HG03457 (cell line): ENCODE measurements at regions not wholly inside any gene's neighbourhood (a gene's known extent, or its start where the extent isn't known, plus 50 kb on each side); places are given as distances from the start of the nearest gene placed in this dataset.
A peak's percentile ranks its signal among the peaks of the same experiment; 100 is the strongest.
"Not testable (repeated sequence)": the region's sequence is repeated elsewhere in the genome, so short reads cannot be mapped to it uniquely, and the experiment has no call there.

Source experiments
- ATAC-seq: cut with Tn5 transposase; IDR thresholded peaks from one replicate; pipeline ENCODE4 v1.9.1; 2021; ENCODE audit warnings: moderate number of reproducible peaks; ENCODE audit not compliant: unreplicated experiment

DNA sequence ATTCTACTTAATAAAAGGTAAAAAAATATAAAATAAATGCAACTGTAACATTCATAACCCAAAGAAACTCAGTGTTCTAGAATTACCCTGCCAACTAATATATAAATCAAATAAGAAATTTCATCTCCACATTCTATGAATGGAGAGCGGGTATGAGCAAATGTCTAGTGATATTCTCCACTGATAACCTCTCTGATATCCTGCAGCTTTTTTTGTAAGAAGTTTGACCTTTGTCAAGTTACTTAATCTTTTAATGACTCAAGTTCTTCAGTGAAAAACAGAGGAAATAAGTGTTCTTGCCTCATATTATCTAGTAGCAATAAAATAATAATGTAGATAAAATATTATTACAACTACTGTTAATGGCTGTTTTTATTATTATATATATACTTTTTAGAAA, 1275.6 kb upstream of the CDH9 start:
- no peak for ATAC-seq

DNA sequence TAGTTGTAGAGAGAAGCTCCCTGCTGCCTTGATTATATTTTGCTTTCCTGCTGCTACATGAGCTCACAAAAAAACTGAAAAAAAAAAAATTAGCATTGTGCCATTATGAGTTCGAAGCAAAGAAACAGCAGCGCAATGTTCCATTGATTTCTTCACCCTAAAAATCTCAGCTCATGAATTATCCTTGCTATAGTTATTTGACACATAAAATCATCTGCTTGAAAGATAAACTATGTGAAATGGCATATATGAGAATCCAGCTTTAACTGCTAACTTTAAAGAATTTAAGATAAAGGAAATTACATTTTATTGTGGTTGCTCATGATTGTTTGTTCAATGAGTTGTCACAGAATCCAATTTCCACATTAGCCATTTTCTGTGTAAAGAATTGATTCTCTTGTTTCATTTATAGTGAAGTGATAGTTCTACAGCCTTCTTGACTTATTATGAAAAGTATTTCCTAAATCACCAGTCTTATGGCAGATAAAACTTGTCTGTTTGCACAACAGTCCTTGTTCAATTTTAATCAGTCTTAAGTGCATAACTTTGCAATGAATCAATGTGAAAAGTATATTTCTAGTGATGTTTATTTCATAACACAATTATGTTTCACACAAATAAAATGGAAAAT, 1275.0 kb upstream of the CDH9 start:
- ATAC-seq: no peak

DNA sequence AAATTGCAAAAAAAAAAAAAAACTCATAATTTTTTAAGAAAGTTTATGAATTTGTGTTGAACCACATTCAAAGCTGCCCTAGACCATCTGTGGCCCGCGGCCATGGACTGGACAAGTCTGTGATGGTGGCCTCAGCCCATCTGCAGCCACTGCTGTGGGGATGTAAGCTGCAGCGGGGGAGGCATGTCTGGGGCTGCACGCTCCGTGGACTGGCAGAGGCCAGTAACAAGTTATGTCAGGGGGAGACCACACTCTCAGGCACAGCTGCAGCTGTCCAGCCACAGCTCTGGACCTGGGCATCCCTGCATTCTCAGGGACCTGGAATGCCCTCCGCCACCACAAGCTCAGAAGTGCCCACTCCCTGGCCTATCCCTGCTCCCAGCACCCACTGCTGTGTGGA, 1272.3 kb upstream of the CDH9 start:
- ATAC-seq: no peak

DNA sequence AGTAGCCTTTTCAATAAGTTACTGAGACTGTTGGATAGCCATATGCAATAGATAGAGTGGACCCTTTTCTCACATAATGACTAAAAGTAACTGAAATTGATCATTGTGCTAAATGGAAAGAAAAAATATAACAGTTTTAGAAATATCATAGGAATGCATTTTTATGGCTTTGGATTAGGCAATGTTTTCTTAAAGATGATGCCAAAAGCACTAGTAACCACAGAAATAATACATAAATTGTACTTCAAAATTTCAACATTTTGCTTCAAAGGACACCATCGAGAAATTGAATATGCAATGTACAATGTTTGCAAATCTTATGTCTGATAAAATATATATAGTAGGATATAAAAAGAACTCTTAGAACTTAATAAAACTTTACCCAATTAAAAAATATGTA, 1267.5 kb upstream of the CDH9 start:
- ATAC-seq: no peak

DNA sequence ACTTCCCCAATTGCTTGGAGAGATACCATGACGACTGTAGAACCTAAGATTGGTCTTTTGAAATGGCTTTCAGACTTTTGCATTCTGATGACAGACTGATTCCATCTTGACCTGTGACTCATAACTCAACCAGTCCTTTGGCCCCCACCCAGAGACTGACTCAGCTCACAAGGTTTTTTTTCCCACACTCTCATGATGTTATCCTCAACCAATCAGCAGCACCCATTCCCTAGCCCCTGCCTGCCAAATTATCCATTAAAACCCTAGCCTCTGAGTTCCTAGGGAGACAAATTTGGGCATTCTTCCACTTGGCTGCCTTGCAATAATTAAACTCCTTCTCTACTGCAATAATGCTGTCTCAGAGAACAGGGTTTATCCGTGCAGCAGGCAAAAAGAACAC, 1263.3 kb upstream of the CDH9 start:
- no peak for ATAC-seq

DNA sequence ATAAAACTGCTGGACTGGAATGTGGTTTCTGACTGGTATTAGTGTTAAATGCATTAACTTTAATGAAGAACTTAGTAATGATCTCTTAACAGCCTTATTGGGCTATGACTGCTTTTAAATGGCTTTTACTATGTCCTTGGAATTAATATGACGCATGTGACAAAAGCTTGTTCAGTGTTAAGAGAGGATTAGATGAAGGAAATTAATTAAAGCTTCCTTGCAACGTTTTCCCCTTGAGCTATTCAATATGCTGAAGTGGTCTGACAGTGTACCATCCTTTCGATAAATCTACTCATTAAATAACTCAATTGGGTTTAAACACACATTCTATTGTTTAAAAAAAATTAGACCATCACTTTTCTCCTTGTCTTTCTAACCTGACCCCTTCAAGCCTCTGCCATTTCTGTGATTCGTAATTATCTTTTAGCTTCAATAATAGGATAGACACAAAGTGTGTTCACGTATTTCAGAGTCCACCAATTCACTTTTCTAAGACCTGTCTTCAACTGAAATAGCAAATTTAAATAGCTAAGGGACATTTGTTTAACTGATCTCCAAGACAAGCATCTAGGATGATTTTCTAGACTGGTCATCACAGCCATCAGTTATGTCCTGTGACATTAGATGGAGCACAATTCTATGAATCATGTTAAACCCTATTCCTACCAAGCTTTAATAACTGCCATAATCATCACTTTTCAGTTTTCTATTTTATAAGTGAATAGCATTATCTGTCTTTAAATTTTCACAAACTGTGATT, 1258.0 kb upstream of the CDH9 start:
- ATAC-seq: no peak

DNA sequence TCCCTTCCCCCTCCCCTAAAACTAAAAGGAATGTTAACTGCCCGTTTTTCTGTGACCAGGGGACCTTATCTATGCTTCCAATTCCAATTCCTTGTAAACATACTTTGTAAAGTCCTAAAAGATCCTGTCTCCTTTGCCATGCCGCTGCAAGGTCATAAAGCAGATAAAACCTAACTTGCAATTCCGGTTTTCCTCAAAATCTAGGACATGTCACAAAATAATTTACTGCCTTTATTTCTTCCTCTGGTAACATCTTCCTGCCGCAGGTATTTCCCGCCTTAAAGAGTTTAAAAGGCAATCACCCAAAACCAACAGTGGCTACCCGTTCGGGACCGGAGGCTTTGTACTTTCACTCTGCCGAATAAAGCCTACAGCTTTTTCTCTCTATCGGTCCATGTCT, 1248.6 kb upstream of the CDH9 start:
- ATAC-seq: not testable (repeated sequence)

DNA sequence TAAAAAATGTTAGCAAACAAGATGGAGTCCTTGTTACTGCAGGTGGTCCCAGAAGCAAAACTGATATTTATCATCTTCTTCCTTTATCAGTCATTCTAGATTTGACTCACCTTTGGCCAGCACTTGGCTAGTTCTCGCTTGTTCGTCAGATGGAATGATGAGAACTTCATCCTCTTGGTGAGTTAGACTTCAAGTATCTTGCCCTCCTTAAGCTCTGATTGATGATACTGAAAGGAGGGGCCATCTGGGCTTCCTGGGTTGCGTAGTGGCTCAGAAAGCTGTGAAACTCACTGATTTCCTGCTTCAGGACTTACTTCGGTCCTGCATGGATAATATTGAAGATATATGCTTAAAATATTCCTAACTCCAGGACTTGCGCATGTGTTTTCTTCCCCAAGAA, 1248.2 kb upstream of the CDH9 start:
- ATAC-seq: no peak

DNA sequence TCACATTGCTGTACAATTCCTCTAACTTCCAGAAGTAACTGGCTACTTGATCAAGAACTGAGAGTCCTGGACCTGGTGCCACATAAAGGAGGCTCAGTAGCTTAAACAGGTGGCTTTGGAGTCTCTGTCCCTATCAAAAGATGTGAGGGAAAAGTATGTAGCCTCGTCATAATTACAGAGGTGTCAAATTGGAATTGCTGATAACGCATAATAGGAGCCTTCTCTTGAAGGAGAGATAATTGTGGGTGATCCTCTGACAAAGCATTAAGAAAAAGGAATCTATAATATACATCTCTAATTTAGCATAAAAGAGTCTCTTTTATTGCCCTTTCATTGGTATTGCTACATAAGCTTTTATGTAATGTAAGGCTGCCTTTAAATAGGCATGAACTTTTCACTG, 1246.4 kb upstream of the CDH9 start:
- no peak for ATAC-seq

DNA sequence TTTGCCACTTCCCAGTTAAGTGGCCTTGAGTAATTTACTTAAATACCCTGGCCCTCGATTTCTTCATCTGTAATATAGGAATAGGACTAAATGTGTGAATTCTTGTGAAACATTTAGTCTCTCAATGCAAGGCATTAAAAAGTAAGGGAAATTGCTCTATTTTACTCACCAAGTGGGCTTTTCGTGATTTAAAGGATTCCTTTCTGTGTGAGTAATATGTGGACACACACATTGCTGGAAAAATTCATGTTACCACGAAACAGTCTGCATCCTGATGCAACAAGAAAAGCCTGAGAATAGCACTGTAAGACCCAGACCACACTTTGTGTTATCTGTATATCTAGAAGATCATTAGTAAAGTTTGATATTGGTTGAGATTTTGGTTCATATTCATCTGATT, 1243.0 kb upstream of the CDH9 start:
- no peak for ATAC-seq

DNA sequence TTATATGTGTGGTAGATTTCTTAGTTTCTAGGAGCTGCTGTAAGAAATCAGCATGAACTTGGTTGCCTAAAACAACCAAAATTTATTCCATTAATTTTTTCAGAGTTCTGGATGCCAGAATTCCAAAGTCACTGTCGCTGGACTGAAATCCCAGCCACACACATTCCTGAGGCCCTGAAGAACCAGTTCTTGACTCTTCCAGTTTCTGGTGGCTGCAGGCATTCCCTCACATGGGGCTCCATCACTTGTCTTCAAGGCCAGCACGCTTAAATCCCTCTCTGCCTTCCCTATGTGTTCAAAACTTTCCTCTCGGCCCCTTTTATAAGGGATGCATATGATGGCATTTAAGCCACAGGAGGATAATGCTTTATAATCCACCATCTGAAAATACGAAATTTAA, 1237.5 kb upstream of the CDH9 start:
- no peak for ATAC-seq

DNA sequence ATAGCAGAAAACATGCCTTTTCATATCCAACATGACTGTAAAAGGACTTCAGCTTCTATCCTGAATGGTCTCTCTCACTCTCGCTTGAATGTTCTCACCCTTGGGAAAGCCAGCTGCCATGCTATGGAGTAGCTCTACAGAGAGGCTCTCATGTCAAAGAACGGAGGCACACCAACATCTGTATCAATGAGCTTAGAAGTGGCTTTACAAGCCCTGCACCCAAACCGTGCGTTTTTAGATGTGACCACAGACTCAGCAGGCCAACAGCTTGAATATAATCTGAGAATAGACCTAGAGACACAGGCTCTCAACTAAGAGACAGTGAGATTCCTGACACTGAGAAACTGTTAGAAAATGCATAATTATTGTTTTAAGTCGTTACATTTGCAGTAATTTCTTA, 1231.6 kb upstream of the CDH9 start:
- ATAC-seq: no peak

DNA sequence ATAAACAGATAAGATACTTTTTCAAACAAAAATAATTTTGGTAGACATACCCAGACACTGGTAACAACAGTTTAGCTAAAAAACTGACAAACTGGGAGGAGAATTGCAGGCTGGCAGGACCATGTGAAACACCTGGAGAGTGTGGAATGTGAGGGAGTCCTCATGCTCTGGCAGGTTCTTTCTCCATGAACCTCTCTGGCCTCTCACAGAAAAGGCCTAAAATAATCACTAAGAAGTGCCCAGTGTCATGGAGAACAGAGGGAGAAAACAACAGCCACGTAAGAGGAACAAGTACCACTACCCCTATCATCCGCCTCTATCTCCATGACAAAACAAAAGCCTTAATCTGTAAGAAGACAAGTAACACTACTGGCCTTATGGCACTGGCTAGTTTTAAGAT, 1227.5 kb upstream of the CDH9 start:
- no peak for ATAC-seq

DNA sequence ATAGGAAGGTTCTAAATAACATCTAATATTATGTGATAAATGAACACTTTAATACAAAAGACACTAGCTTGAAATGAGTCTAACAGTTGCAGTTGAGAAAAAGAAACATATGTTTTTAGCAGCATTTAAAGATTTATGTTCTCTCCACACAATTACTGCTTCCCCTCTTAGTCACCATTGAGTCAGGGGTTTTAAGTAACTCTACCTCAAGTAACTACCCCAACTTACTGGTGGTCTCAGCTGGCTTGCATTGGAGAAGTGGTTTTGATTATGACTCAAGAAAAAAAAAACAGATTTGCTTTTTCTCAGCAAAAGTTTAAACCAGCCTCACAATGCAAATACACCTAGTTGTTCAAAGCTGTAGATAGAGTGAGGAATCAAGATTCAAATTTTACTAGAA, 1216.5 kb upstream of the CDH9 start:
- ATAC-seq: no peak

DNA sequence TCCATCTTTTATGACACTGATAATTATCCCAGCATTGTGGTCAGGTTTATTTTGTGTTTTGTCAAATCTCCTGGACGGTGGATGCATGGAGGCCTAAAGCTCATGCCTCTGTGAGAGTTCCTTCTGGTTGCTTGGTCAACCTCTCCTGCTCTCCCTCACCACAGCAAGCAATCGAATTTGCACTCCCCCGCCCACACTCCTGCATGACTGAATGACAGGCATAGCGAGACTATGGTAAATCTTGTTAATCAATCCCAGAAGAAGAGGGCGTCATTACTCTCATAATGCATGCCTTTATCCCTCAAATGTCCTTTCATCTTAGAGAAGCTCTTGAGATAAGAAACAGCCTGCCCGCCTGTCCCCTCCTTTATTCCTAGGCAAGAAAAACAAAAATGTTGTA, 1215.0 kb upstream of the CDH9 start:
- no peak for ATAC-seq

DNA sequence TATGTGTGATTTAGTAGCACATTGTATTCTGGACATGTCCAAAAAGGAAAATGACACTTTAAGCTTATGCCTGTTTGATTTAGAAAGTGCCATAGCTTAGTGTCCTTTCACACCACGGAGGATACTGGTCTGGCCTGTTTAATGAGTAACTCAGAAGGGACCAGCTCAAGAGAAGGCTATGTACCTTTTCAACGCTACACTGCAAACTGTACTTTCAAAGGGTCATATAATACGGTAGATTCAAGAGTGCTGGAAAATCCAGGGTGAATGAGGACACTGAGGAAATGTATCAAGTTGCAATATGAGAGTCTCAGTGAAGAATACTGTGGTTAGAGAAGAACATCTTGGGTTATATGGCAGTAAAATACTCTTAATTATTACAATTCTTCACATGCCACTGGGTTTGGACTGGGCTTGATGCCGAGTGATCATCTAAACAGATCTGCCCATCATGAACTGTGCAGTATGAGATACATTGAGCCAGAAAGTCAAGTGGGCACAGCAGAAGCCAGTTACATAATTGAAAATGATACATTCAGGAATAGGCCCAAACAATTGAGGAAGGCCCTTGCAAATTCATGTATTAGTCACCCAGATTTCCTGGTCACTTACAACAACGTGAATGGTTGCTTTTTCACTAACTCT, 1211.5 kb upstream of the CDH9 start:
- no peak for ATAC-seq

DNA sequence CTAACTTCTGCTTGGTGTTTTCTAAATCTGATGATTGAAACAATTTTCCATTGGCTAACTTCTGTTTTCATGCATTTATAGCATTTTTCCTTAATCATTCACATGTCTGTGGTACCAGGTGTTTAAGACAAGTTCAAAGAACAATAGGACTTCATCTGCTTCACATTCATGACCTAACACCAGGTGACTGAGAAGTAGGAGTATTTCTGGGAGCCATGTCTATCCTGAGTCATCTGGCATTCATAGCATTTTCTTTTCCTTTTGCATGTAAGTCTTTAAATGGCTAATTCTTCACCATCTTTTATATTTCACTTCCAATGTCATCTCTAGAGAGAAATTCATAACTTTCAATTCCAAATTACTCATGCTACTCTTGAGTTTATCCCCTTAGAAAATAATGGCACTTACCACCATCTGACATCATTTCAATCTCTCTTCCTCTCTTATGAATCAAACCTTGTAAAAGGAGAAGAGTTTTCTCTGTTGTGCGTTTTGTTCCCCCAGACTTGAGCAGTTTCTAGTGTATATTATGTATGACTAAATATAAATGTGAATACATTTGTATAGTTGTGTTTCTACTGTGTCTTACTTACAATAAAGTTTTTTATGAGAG, 1196.1 kb upstream of the CDH9 start:
- no peak for ATAC-seq

DNA sequence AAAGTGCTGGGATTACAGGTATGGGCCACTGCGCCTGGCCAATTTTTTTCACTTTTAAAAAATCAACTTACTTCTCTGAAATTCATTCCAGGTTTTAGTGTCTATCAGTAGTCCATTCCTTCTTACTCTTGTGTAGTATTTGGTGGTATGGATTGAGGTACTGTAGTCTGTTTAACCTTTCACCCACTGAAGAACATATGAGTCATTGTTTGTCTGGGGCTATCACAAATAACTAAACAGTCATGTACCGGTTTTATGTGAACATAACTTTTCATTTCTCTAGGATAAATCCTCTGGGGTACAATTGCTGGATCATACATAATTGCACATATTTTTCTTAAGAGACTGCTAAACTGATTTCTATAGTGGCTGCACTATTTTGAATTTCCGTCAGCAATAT, 1188.0 kb upstream of the CDH9 start:
- no peak for ATAC-seq

DNA sequence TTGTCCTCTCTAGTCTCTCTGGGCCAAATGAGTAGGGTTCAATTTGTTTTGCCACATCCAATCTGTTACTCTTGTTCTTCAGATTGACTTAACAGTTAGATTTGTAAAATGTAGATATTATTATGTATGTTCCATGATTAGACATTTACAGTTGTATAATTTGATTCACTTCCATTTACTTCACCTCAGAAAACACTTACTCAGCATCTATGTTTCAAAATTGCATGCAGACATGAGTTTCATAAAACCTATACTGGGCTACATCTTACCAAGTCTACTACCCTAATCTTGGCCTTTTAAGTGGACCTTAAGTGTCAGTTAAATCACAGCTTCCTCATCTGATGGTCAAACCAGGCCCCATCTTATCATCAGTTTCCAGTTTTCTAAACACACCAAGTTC, 1181.2 kb upstream of the CDH9 start:
- ATAC-seq: no peak

DNA sequence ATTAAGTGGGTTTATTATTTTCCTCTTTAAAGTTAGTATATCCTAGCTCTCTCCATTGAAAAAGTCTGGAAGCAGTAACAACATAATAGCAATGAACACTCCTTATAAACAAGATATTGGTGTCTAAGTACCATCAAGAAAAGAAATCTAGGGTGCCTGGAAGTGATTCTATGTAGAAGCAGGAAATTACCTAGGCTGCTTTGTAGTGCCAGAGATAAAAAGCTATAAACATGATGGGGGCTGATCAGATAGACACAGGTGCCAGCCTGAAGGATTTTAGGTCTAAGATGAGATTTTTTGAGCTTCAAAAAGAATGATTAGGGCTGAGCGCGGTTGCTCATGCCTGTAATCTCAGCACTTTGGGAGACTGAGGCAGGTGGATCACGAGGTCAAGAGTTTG, 1179.3 kb upstream of the CDH9 start:
- no peak for ATAC-seq

DNA sequence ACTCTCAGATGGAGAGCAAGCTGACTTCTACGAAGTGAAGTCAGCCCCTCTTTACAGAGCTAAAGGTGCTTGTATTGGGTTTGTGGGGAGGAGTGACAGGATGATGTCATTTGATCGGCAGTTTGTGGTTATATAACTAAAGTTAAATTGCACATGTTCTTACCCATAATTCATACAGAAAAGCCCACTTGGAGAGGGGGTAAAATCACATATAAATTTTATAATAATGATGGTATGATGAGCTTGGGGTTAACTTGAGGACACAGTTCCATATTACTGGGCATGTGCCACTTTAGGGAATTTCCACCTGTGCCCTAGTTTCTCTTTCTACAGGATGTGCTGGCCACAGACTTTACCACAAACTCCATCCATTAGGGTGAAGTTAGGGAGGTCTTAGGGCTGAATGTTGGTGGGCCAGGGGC, 1178.6 kb upstream of the CDH9 start:
- ATAC-seq: peak; percentile 83

DNA sequence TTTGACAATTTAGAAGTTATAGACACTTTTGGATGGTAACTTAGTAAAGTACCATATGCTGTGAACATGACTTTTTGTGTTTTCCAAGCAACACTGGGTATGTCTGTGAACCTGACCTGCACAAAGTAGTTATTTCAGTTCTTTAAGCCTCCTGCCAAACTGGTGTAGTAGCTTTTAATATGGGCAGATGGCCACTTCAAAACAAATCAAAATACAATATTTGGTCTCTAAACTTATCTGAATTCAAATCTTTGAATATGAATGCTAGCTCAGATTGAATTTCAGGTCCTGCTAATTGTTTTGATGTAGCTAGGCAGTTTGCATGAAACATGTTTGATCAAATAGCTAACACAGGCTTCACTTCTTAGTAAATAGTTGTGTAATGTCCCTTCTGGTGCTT, 1176.7 kb upstream of the CDH9 start:
- ATAC-seq: no peak
